ENCODE measurements at regions not wholly inside any gene's neighbourhood (a gene's known extent, or its start where the extent isn't known, plus 50 kb on each side); places are given as distances from the start of the nearest gene placed in this dataset.
A peak's percentile ranks its signal among the peaks of the same experiment; 100 is the strongest.

DNA sequence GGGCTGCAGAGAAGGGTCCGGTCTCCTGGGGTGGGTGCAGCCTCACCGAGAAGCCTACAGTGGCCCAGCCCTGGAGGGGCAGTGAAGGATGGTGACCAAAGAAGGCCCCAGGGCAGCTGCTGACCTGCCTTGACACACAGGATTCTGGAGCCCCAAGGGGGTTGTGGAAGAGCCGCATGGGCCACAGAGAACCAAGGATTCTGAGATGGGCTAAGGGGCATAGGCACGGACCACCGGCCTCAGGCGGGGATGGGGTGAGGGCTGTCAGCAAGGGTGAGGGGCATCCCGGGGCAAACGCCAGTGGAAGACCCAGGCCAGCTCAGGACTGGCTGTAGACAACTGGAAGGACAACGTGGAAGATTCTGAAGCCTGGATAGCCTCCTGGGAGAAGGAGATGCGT lies 151.6 kb downstream of the TEX29 start:
- Histone ChIP-seq H3K27ac (ENCODE audit: low read depth in 1 of 3, low read length in 2 of 3) (no peak overlapping the region), H3K27me3 (ENCODE audit: control insufficient read depth in 3 of 3, insufficient read depth in 3 of 3, low read length in 3 of 3) (no peaks in the 10 kb centered on the region), H3K4me1 (ENCODE audit: control insufficient read depth in 3 of 3, insufficient read depth in 2 of 3, low read depth in 1 of 3, low read length in 2 of 3) (no peaks in the 10 kb centered on the region), H3K4me3 (ENCODE audit: low read depth in 1 of 3, low read length in 3 of 3) (no peak overlapping the region), H3K36me3 (ENCODE audit: control insufficient read depth in 3 of 3, insufficient read depth in 2 of 3, low read depth in 1 of 3, low read length in 3 of 3) (no peaks in the 10 kb centered on the region), H3K9me3 (ENCODE audit: control insufficient read depth in 2 of 2, insufficient read depth in 1 of 2, low read depth in 1 of 2, low read length in 1 of 2) (no peaks in the 10 kb centered on the region)
- WGBS, 3 donors = 77 to 81% (median 78%) methylated on average over 10 of the region's 10 CpGs
- no peak for FAIRE-seq
- no peak for DNase-seq

DNA sequence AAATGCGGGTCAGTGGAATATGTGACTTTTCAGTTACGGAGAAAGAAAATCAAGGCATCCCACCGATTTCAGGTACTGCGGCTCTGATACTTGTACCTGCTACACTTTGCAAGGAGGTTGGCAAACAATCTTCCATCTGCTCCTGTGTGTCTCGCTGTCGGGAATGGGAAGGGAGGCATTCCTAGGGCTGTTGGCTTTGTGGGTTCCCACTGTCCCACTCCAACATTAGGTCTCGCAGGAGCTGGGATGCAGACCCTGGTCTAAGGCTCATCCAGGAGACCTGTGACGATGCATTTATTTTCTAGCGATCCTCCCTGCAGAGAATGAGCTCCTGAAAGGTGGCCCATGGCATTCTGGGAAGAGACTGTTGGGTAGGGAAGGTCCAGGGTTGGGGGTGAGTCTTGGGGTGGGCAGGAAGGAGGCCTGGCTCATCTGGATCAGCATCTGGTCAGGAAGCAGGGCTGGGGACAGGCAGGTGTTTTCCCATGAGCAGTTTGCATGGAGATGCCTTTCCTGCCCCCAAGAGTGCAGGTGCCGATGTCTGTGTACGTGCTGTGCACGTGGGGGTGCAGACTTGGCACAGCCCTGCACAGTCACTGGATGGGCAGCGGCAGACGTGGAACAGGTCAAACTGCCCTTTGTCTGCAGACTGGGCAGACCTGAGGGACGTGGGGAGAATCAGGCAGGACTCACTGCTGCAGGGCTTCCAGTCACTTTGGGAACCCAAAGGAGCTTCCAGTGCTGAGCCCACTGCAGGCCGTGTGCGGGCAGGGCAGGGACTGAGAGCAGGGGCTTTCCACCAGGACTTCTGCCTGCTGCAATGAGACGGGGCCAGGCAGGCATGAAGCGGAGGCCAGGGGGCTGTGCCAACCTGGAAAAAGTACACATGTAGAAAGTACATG lies 152.4 kb downstream of the TEX29 start:
- Histone ChIP-seq H3K27ac (ENCODE audit: low read depth in 1 of 3, low read length in 2 of 3) (no peak overlapping the region), H3K4me1 (ENCODE audit: control insufficient read depth in 3 of 3, insufficient read depth in 2 of 3, low read depth in 1 of 3, low read length in 2 of 3) (no peaks in the 10 kb centered on the region), H3K9me3 (ENCODE audit: control insufficient read depth in 2 of 2, insufficient read depth in 1 of 2, low read depth in 1 of 2, low read length in 1 of 2) (no peaks in the 10 kb centered on the region), H3K4me3 (ENCODE audit: low read depth in 1 of 3, low read length in 3 of 3) (no peak overlapping the region), H3K27me3 (ENCODE audit: control insufficient read depth in 3 of 3, insufficient read depth in 3 of 3, low read length in 3 of 3) (no peaks in the 10 kb centered on the region), H3K36me3 (ENCODE audit: control insufficient read depth in 3 of 3, insufficient read depth in 2 of 3, low read depth in 1 of 3, low read length in 3 of 3) (no peaks in the 10 kb centered on the region)
- FAIRE-seq (no peak), DNase-seq (no peak)
- 68 to 80% (median 72%) methylated on average over 19 of the region's 19 CpGs for WGBS, 3 donors

DNA sequence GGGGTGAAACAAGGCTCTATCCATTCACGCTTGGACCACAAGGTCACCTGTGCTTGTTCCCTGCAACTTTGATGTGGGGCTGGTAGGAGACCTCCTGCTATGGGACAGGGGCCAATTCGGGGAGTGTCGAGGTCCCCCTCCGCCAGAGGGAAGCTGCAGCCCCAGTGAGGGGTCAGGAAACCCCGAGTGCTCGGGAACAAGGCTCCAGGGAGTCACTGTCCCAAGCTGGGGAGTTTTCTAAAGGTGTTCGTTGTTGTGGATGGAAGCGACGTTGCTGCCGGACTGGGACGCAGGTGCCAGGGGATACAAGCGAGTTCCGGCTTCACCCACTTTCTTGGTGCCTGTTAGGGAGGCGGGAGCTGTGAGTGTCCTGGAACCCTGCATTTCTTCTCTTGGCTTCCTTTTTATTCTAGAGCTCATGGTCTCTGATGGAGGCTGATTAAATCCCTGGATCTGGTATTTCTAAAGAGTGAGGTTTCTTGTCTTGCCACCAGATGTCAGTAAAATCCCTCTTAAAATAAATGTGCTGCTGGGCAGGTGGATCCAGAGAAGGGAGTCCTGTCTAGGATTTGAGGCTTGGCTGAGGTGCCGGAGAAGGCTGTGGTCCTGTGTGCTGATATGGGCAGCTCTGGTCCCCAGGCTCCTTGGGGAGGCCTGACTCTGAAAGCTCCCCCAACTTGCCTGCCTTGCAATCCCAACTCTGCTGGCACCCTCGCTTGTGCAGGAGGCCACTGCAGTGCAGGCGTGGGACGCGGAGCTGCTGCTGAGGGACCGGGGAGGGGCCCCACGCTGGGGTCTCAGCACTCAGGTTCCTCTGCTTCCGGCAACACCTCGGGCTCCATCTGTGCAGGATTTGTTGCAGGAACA lies 153.9 kb downstream of the TEX29 start:
- no peaks in the 10 kb centered on the region for H3K36me3 ChIP-seq (ENCODE audit: control insufficient read depth in 3 of 3, insufficient read depth in 2 of 3, low read depth in 1 of 3, low read length in 3 of 3)
- no peak for FAIRE-seq
- DNase-seq = peak; percentile 37 to 48
- no peaks in the 10 kb centered on the region for H3K4me1 ChIP-seq (ENCODE audit: control insufficient read depth in 3 of 3, insufficient read depth in 2 of 3, low read depth in 1 of 3, low read length in 2 of 3)
- H3K4me3 ChIP-seq (ENCODE audit: low read depth in 1 of 3, low read length in 3 of 3) = no peak overlapping the region
- no peaks in the 10 kb centered on the region for H3K9me3 ChIP-seq (ENCODE audit: control insufficient read depth in 2 of 2, insufficient read depth in 1 of 2, low read depth in 1 of 2, low read length in 1 of 2)
- 60 to 66% (median 63%) methylated on average over 23 of the region's 23 CpGs for WGBS, 3 donors
- H3K27me3 ChIP-seq (ENCODE audit: control insufficient read depth in 3 of 3, insufficient read depth in 3 of 3, low read length in 3 of 3) = no peaks in the 10 kb centered on the region
- H3K27ac ChIP-seq (ENCODE audit: low read depth in 1 of 3, low read length in 2 of 3) = no peak overlapping the region

DNA sequence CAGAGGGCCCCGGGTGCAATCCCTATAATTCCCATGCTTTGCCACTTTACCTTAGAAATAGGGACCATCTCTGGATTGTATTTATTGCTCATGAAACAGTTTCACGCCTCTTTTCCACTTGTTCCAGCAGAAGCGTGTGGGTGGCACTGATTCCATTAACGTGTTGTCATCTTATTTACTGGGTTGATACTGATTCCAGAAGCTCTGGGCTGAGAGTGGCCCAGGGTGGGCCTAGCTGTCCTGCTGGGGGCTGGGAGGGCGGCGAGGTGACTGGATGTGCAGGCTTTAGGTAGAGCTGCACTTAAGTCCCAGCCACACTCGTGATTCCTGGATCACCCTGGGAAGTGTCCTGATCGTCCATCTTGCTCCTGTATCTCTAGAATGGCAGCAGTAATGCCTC lies 155.0 kb downstream of the TEX29 start:
- Histone ChIP-seq H3K27me3 (ENCODE audit: control insufficient read depth in 3 of 3, insufficient read depth in 3 of 3, low read length in 3 of 3) (no peaks in the 10 kb centered on the region), H3K9me3 (ENCODE audit: control insufficient read depth in 2 of 2, insufficient read depth in 1 of 2, low read depth in 1 of 2, low read length in 1 of 2) (no peaks in the 10 kb centered on the region), H3K36me3 (ENCODE audit: control insufficient read depth in 3 of 3, insufficient read depth in 2 of 3, low read depth in 1 of 3, low read length in 3 of 3) (no peaks in the 10 kb centered on the region), H3K4me1 (ENCODE audit: control insufficient read depth in 3 of 3, insufficient read depth in 2 of 3, low read depth in 1 of 3, low read length in 2 of 3) (no peaks in the 10 kb centered on the region), H3K27ac (ENCODE audit: low read depth in 1 of 3, low read length in 2 of 3) (no peak overlapping the region), H3K4me3 (ENCODE audit: low read depth in 1 of 3, low read length in 3 of 3) (no peak overlapping the region)
- FAIRE-seq (no peak), DNase-seq (no peak)
- WGBS, 3 donors = 63 to 76% (median 69%) methylated on average over 8 of the region's 8 CpGs

DNA sequence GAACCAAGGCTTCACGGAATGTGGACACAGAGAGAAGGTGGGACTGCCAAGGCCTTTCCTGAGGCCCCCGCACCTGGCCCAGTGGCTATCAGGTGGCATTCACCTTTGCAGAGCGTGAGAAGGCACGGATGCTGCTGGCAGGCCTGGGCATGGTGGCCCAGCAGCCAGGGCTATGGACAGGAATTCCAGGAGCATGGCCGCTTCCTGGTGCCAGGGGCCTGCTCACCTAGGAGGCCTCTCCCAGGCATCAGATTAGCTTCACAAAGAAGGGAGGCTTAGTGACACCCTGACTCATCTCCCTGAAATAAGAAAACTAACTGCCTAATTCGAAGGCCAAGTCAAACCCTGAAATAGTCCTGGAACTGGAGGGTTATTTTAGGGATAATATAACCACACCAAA lies 155.8 kb downstream of the TEX29 start:
- FAIRE-seq (no peak), DNase-seq (no peak)
- Histone ChIP-seq H3K4me1 (ENCODE audit: control insufficient read depth in 3 of 3, insufficient read depth in 2 of 3, low read depth in 1 of 3, low read length in 2 of 3) (no peaks in the 10 kb centered on the region), H3K4me3 (ENCODE audit: low read depth in 1 of 3, low read length in 3 of 3) (no peak overlapping the region), H3K27ac (ENCODE audit: low read depth in 1 of 3, low read length in 2 of 3) (no peak overlapping the region), H3K36me3 (ENCODE audit: control insufficient read depth in 3 of 3, insufficient read depth in 2 of 3, low read depth in 1 of 3, low read length in 3 of 3) (no peaks in the 10 kb centered on the region), H3K9me3 (ENCODE audit: control insufficient read depth in 2 of 2, insufficient read depth in 1 of 2, low read depth in 1 of 2, low read length in 1 of 2) (no peaks in the 10 kb centered on the region), H3K27me3 (ENCODE audit: control insufficient read depth in 3 of 3, insufficient read depth in 3 of 3, low read length in 3 of 3) (no peaks in the 10 kb centered on the region)
- WGBS, 3 donors = 77 to 85% (median 79%) methylated on average over 6 of the region's 6 CpGs

DNA sequence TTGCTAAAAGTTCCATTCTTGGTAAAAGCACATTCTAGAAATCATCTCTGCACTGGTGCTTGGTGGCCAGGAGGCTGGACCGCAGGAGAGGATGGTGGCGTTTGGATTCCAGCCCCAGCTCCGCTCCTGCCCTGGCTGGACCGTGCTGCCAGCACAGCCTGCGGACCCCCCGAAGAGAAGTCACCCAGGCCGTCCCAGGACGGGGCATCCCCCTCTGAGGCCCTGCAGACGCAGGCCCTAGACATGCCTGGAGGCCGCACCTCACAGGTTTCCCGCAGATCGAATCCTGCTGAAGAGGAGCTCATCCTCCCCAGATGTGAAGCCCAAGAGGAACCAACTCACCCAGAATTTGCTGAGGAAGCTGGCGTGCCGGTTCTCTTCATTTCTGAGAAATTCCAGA lies 159.0 kb downstream of the TEX29 start:
- 82 to 86% (median 84%) methylated on average over 14 of the region's 14 CpGs for WGBS, 3 donors
- DNase-seq = no peak
- Histone ChIP-seq H3K27ac (ENCODE audit: low read depth in 1 of 3, low read length in 2 of 3) (no peak overlapping the region), H3K27me3 (ENCODE audit: control insufficient read depth in 3 of 3, insufficient read depth in 3 of 3, low read length in 3 of 3) (no peaks in the 10 kb centered on the region), H3K36me3 (ENCODE audit: control insufficient read depth in 3 of 3, insufficient read depth in 2 of 3, low read depth in 1 of 3, low read length in 3 of 3) (no peaks in the 10 kb centered on the region), H3K4me3 (ENCODE audit: low read depth in 1 of 3, low read length in 3 of 3) (no peak overlapping the region), H3K9me3 (ENCODE audit: control insufficient read depth in 2 of 2, insufficient read depth in 1 of 2, low read depth in 1 of 2, low read length in 1 of 2) (no peaks in the 10 kb centered on the region), H3K4me1 (ENCODE audit: control insufficient read depth in 3 of 3, insufficient read depth in 2 of 3, low read depth in 1 of 3, low read length in 2 of 3) (no peaks in the 10 kb centered on the region)
- FAIRE-seq = no peak

DNA sequence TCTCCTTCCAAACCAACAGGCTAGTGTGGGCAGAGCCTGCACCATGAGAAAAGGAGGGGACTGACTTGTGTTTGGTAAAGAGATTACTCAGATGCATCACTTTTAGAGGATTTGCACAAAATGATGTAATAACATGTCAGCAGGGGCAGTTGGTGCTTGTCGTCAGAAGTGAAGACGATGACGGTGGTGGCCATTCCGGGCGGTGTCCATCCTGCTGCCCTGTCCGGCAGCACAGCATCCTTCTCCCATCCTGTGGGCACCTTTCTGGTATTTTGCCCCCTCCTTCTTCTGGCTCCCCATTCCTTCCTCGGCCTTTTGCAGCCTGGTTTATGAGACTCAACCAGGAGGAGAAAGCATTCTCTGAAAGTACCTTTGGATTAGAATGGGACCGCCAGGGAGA lies 160.1 kb downstream of the TEX29 start:
- Histone ChIP-seq H3K36me3 (ENCODE audit: control insufficient read depth in 3 of 3, insufficient read depth in 2 of 3, low read depth in 1 of 3, low read length in 3 of 3) (no peaks in the 10 kb centered on the region), H3K27me3 (ENCODE audit: control insufficient read depth in 3 of 3, insufficient read depth in 3 of 3, low read length in 3 of 3) (no peaks in the 10 kb centered on the region), H3K27ac (ENCODE audit: low read depth in 1 of 3, low read length in 2 of 3) (no peak overlapping the region), H3K4me3 (ENCODE audit: low read depth in 1 of 3, low read length in 3 of 3) (no peak overlapping the region), H3K9me3 (ENCODE audit: control insufficient read depth in 2 of 2, insufficient read depth in 1 of 2, low read depth in 1 of 2, low read length in 1 of 2) (no peaks in the 10 kb centered on the region), H3K4me1 (ENCODE audit: control insufficient read depth in 3 of 3, insufficient read depth in 2 of 3, low read depth in 1 of 3, low read length in 2 of 3) (no peaks in the 10 kb centered on the region)
- FAIRE-seq (no peak), DNase-seq (no peak)
- 83 to 86% (median 85%) methylated on average over 8 of the region's 8 CpGs for WGBS, 3 donors

DNA sequence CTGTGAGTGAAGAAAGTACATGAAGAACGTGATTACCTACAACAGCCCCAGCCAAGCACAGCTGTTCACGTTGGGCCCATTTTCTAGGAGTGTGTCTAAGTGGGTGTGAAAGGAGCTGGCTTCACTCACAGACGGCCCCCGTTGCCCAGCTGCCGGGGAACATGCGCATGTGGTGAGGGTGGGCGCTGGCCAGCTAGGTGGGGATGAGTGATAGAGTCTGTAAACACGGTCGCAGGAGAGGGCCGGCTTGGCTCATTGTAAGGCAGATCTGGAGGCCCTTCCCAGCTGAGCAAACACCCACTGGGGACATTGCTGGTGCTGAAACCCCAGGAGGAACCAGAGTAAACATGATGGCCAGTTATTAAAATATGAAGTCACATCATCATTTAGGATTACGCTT lies 160.5 kb downstream of the TEX29 start:
- H3K27me3 ChIP-seq (ENCODE audit: control insufficient read depth in 3 of 3, insufficient read depth in 3 of 3, low read length in 3 of 3) = no peaks in the 10 kb centered on the region
- H3K4me3 ChIP-seq (ENCODE audit: low read depth in 1 of 3, low read length in 3 of 3) = no peak overlapping the region
- no peak overlapping the region for H3K27ac ChIP-seq (ENCODE audit: low read depth in 1 of 3, low read length in 2 of 3)
- no peak for DNase-seq
- FAIRE-seq = no peak
- H3K9me3 ChIP-seq (ENCODE audit: control insufficient read depth in 2 of 2, insufficient read depth in 1 of 2, low read depth in 1 of 2, low read length in 1 of 2) = peaks cover 0 to under 1% of the 10 kb centered on the region in 2 donors
- no peaks in the 10 kb centered on the region for H3K36me3 ChIP-seq (ENCODE audit: control insufficient read depth in 3 of 3, insufficient read depth in 2 of 3, low read depth in 1 of 3, low read length in 3 of 3)
- 26 to 41% (median 29%) methylated on average over 11 of the region's 11 CpGs for WGBS, 3 donors
- no peaks in the 10 kb centered on the region for H3K4me1 ChIP-seq (ENCODE audit: control insufficient read depth in 3 of 3, insufficient read depth in 2 of 3, low read depth in 1 of 3, low read length in 2 of 3)

Measured in small intestine (tissue), 7 donors.